A549 (cell line): ENCODE measurements at regions not wholly inside any gene's neighbourhood (a gene's known extent, or its start where the extent isn't known, plus 50 kb on each side); places are given as distances from the start of the nearest gene placed in this dataset.

ENCODE experiments used
- CTCF ChIP-seq: fragments of >200 bp; sonication (Bioruptor Twin); formaldehyde crosslinking; IDR thresholded peaks from 3 replicates; pipeline ENCODE4 v1.5.1; 2016
- EP300 ChIP-seq, 2 experiments: fragments of >200 bp; sonication (Bioruptor Twin); formaldehyde crosslinking; IDR thresholded peaks; 2 replicates in 1 of 2; 3 replicates in 1 of 2; pipeline ENCODE4 v1.6.1; 2016 to 2017
- JUNB ChIP-seq: fragments of >200 bp; sonication (Bioruptor Twin); formaldehyde crosslinking; IDR thresholded peaks from 2 replicates; pipeline ENCODE4 v1.6.1; 2016
- USF2 ChIP-seq: fragments of 450-650 bp; IDR thresholded peaks from 2 replicates; pipeline ENCODE4 v1.6.1; 2014; ENCODE audit warnings: antibody characterized with exemption

- TF ChIP-seq CTCF (no peak), EP300 (IDR thresholded peaks at IDR 0.05) (no peak), USF2 (no peak), JUNB (no peak)
Measured at GRCh38 chr2:215717501-215718381, 281.9 kb upstream of the FN1 start.
